Activated naive CD4-positive, alpha-beta T cell treated with anti-CD3 and anti-CD28 coated beads, Interleukin-2, amount 50 U/mL, for 72 hours (primary cell): ENCODE measurements at regions not wholly inside any gene's neighbourhood (a gene's known extent, or its start where the extent isn't known, plus 50 kb on each side); places are given as distances from the start of the nearest gene placed in this dataset.
"Not testable (repeated sequence)": the region's sequence is repeated elsewhere in the genome, so short reads cannot be mapped to it uniquely, and the experiment has no call there.

Experiments used
- ATAC-seq, 2 donors: fragments of 150-1000 bp; cut with Tn5 transposase; 2 replicates each; pipeline ENCODE4 v1.10.0; 2021; ENCODE audit warnings: mild to moderate bottlenecking in 2 of 2, moderate library complexity in 2 of 2
- DNase-seq, 2 donors: peaks; one replicate each; pipeline ENCODE4 v3.0.0; 2021 to 2022; ENCODE audit warnings: low spot score in 2 of 2
- H3K27ac Mint-ChIP-seq, 2 donors: one replicate each; pipeline ENCODE4 v1.8.0; 2022; ENCODE audit warnings: mild to moderate bottlenecking in 2 of 2, mixed read lengths in 2 of 2
- H3K36me3 Mint-ChIP-seq, 2 donors: one replicate each; pipeline ENCODE4 v1.8.0; 2022; ENCODE audit warnings: mixed read lengths in 2 of 2
- H3K9me3 Mint-ChIP-seq, 2 donors: one replicate each; pipeline ENCODE4 v1.8.0; 2022; ENCODE audit warnings: mixed read lengths in 2 of 2

DNA sequence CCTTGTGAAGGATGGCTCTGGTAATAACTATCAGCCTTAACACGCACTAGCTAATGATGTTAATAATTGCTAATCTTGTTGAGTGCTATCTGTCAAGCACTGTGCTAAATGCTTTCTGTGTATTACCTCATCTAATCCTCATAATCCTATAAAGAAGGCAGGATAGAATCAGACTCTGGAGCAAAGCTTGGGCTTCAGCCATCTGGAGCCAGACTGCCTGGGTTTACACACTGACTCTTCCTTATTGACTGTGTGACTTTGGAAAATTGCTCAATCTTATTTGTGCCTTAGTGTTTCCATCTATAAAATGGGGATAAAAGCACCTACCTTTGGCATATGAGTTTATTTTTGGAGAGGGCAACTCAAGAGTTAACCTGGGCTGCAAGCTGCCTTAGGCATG is 216.1 kb downstream of the NUF2 start:
- DNase-seq (no peak), ATAC-seq (no peak)
- H3K36me3 Mint-ChIP-seq, result no peaks in the 10 kb centered on the region
- no peaks in the 10 kb centered on the region for H3K9me3 Mint-ChIP-seq
- no peak overlapping the region for H3K27ac Mint-ChIP-seq

DNA sequence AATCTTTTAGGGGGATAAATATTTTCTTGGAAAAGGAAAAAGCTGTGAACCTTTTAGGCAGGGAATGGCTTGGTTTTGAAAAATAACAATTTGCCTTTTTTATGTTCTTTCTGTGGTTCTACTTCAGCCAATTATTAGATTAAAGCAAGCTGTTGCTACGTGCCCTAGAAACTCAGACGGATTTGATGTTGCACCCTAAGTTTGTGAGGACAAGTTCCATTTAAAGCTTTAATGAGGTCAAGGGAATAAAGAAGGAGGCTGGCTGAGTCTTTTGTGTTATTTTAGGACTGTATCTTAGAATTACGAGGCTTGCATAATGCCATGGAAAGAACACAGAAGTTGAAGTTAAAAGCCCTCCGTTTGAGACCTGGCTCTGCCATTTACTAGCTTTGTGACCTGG is 216.9 kb downstream of the NUF2 start:
- no peak for DNase-seq
- Mint-ChIP-seq H3K36me3 (no peaks in the 10 kb centered on the region), H3K9me3 (no peaks in the 10 kb centered on the region), H3K27ac (no peak overlapping the region)
- no peak for ATAC-seq

DNA sequence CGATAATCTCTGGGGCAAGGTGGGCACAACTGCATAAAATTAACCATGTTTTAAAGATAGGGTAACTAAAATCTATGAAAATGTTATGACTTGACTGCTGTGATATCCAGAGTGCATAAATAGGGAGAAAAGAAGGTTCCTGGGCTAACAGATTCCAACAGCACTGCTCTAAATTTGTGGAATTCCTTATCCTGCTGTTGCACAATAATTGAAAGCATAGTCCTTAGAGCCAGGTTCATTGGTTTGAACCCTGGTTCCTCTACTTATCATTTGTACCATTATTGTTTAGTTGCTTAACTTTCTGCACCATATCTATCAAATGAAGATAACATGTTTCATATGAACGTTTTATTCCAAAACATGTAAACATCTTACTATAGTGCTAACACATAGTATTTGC is 219.0 kb downstream of the NUF2 start:
- Mint-ChIP-seq H3K27ac (no peak overlapping the region), H3K9me3 (no peaks in the 10 kb centered on the region), H3K36me3 (no peaks in the 10 kb centered on the region)
- no peak for ATAC-seq
- no peak for DNase-seq

DNA sequence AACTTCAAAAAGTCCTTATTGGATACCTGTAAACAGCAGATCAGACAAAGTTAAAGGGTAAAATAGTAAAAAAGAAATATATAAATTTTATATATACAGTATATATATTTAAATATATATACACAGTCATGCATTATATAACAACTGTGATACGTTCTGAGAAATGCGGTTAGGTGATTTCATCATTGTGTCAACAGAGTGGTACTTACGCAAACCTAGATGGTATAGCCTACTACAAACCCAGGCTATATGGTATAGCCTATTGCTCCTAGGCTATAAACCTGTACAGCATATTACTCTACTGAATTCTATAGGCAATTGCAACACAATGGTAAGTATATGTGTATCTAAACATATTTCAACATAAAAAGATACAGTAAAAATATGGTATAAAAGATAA is 222.7 kb downstream of the NUF2 start:
- ATAC-seq (no peak), DNase-seq (no peak)
- no peak overlapping the region for H3K27ac Mint-ChIP-seq
- H3K36me3 Mint-ChIP-seq, result no peaks in the 10 kb centered on the region
- peaks cover 0 to 7% of the 10 kb centered on the region in 2 donors for H3K9me3 Mint-ChIP-seq

DNA sequence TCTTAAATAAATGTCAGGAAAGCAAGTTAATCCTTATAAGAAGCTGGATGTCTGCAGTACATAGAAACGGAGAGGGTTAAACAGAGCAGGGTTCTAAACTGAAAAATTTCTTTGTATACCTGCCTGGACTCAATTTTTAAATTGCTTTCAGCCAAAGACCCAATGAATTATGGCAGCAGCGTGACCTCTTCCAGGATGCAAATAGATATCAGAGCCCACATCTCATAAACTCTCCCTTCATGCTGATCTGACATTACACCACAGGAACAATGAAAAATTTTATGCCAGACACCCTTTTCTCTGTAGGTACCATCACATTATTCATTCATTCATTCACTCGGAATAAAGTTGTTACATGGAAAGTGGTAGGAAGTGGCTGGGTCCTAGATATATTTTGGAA is 236.4 kb downstream of the NUF2 start:
- no peaks in the 10 kb centered on the region for H3K36me3 Mint-ChIP-seq
- no peak for ATAC-seq
- no peak overlapping the region for H3K27ac Mint-ChIP-seq
- DNase-seq, result no peak
- H3K9me3 Mint-ChIP-seq, result peaks cover 8 to 10% of the 10 kb centered on the region in 2 donors

DNA sequence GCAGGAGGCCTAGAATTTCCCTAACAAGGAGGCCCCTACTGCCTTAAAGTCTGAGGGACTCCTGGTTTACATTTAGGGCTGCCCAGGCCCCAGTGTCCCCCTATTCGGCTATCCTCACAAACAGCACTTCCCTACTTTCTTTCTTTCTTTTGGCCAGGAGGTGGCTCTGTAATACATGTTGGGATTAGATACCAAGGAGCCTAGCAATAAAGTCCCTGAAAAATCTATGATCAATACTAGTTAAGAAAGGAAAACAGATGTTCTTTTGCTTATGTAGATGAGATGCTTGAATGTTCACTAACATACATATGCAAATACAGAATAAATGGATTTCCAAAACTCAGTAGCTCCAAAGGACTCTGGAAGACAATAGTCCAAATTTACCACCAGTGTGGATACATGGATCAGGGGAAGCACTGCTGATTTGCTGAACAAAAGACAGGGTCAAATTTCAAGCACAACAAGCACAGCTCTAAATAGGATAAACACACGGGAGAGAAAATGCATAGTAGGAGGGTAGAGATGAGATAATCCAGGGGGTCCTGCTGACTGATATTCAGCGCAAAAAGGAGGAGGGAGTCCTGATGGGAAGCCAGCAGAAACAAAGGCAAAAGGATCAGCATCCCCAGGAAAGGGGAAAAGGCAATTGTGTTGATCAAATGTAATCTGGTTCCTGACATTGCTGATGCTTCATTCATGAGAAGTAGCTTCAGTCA is 240.0 kb downstream of the NUF2 start:
- Mint-ChIP-seq H3K36me3 (no peaks in the 10 kb centered on the region), H3K27ac (no peak overlapping the region), H3K9me3 (peaks cover 0 to 4% of the 10 kb centered on the region in 2 donors)
- DNase-seq, result no peak
- no peak for ATAC-seq

DNA sequence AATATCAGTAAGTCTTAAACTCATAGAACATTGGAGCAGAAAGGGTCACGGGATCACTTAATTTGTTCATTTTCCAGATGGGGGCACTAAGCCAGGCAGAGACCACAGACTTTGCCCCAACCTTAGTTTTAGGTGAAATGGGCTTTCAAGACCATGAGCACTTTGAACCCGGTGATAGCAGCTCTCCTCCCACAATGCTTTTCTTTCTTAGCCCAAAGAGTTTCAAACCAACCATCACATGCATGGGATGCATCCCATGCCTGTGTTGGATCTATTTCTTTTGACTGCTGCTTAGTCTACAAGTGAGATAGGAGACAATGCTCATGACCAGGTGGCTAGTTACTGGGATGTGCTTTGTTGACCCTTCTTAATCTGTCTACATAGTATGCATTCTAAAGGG is 240.6 kb downstream of the NUF2 start:
- H3K36me3 Mint-ChIP-seq, result no peaks in the 10 kb centered on the region
- H3K27ac Mint-ChIP-seq, result no peak overlapping the region
- ATAC-seq (no peak), DNase-seq (no peak)
- peaks cover 0 to 4% of the 10 kb centered on the region in 2 donors for H3K9me3 Mint-ChIP-seq

DNA sequence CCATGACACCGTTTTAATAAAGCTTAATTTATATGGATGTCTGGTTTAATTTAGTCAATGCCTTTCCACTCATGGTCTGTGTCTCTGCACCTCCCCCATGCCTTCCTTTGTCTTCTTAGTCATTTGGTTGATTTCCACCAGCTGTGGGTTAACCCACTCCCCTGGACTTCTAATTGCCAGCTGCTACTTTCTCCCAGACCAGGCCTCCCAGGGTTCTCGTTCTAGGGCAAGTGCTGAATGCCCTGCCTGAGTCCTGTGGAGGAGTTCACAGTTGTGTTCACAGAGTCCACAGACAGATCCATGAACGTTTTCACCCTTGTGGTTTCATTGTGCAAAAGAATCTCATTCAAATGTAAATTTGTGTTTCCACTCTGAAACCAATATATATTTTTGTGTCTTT is 243.4 kb downstream of the NUF2 start:
- no peak for DNase-seq
- H3K27ac Mint-ChIP-seq, result no peak overlapping the region
- H3K36me3 Mint-ChIP-seq, result no peaks in the 10 kb centered on the region
- peaks cover 0 to 4% of the 10 kb centered on the region in 2 donors for H3K9me3 Mint-ChIP-seq
- no peak for ATAC-seq

DNA sequence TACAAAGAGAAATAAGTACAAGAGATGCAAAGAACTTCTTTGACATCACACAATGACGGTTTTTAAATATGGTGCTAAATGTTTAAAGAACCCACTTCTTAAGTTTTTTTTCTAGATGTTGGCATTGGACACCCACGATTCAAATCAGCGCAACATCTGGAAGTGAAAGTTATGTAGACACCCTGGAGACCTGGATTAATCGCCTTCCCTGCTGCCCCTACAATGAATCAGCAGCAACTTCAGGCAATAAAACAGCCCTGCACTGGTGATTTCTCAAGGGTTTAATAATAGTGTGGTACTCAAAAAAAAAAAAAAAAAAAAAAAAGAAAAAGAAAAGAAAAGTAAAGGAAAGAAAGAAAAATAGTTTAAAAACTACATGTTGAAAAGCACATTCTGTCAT is 248.3 kb downstream of the NUF2 start:
- Mint-ChIP-seq H3K9me3 (peaks cover 0 to 3% of the 10 kb centered on the region in 2 donors), H3K27ac (no peak overlapping the region), H3K36me3 (no peaks in the 10 kb centered on the region)
- ATAC-seq, result no peak
- DNase-seq, result no peak

DNA sequence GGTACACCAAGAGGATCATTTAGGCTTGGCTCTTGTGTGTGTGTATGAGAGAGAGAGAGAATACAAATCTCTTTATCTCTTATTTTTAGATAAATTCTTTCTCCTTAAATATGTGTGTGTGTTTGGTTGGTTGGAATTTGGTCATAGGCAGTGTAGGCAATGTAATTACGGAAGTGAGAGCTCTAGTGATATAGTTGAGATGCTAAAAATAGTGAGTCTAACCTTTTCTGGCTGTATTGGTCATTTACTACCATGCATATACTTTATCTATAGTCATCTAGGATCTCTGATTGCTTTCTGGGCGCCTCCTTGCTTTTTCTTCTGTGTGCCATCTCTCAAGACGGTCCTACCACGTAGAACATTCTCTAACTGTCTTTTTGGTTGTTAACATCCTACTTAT is 250.2 kb downstream of the NUF2 start:
- H3K27ac Mint-ChIP-seq, result no peak overlapping the region
- H3K9me3 Mint-ChIP-seq, result peaks cover 0 to 3% of the 10 kb centered on the region in 2 donors
- no peak for DNase-seq
- no peak for ATAC-seq
- no peaks in the 10 kb centered on the region for H3K36me3 Mint-ChIP-seq

DNA sequence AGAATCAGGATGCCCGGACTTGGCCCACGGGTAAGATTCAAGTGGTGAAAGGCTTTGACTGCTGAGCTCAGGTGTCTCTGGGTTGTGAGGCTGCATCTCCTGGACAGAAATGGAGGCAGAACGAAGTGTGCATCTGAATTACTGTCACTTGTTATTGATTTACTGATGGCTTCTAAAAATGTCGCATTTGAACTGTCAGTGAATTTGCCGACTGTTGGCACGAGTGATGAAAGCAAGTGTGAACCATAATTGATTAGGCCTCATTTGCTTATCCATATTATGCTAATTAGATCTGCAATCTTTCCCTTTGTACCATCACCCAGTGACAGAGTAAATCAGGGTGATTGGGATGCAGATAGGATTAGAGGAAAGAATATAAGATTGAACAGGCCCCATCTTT is 252.4 kb downstream of the NUF2 start:
- Mint-ChIP-seq H3K9me3 (peaks cover 0 to 3% of the 10 kb centered on the region in 2 donors), H3K27ac (no peak overlapping the region), H3K36me3 (no peaks in the 10 kb centered on the region)
- no peak for DNase-seq
- ATAC-seq, result no peak

DNA sequence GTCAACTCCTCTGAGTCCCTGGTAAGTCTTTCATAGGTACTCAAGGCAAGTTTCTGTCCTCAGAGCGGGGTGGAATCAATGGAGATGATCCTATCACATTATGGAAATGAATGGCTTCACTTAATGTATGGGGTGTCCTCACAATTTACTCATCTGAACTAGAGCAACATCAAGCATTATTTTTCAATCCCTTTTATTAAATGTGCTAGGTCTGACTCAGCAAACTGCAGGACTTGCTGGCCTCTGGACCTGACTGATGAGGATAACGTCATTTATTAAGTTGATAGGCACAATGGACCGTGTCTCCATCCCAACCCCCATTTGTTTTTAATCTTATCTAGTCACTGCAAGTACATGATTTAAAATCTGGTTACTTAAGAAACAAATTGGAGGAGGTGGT is 259.2 kb downstream of the NUF2 start:
- no peak for ATAC-seq
- H3K27ac Mint-ChIP-seq, result no peak overlapping the region
- no peak for DNase-seq
- peaks cover 0 to 3% of the 10 kb centered on the region in 2 donors for H3K9me3 Mint-ChIP-seq
- H3K36me3 Mint-ChIP-seq, result no peaks in the 10 kb centered on the region

DNA sequence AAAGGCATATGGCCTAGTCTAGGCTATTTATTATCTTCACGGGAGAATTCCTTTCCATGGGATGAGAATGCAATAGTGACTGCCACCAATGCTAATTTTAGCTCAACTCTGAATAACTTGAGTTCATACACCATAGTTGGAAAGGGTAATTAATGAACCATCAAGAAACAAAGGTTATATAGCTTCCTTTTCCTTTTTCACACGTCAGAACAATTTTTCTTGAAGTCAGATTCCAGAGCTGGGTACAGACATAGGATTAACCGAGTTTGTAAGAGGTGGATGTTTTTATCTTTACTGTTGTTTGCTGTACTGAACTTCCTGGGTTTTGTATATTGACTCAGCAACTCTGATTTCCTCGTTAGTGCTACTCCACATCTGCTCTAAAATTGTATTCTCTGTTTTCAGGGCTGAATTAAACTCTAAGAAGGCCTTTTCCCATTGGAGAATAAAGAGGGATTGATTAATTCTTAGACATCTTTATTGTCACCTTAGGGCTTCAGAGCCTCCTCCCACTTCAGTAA is 262.0 kb downstream of the NUF2 start:
- DNase-seq, result no peak
- ATAC-seq, result no peak
- no peak overlapping the region for H3K27ac Mint-ChIP-seq
- H3K9me3 Mint-ChIP-seq, result peaks cover 0 to 3% of the 10 kb centered on the region in 2 donors
- H3K36me3 Mint-ChIP-seq, result no peaks in the 10 kb centered on the region

DNA sequence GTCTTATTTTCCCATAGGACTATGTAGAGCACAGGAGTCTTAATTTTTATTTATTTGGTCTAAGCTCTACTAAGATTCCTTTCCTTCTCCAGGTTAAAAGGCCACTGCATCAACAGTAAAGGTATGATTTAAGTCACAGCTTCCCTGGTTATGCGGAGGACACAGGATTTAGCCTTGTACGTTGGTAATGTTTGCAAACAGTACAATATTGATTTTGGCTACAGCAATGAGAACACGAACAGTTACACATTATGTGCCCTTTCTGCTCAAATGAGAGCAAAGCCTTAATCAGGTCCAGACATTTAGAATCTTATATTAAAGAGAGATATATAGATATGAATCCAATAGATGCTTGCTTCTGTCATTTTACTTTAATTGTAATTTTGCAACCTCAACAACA is 264.0 kb downstream of the NUF2 start:
- peaks cover 3 to 8% of the 10 kb centered on the region in 2 donors for H3K9me3 Mint-ChIP-seq
- ATAC-seq (no peak), DNase-seq (no peak)
- H3K27ac Mint-ChIP-seq, result no peak overlapping the region
- no peaks in the 10 kb centered on the region for H3K36me3 Mint-ChIP-seq

DNA sequence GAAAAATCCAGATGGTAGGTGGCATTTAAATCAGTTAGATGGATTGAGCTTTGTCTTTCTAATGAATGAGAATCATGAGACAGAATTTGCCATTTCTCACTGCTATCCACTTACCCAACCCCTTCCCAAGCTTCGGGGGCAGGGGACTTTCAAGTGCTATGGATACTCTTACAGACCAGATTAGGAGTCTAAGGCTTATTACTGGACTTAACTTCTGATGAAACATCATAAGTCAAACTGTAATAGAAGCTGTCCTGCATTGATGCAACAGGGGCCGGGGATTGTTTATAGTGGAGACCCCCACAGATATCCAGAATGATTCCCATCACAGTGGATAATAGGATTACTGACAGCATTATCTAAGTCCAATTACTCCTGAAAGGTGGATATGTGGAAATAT is 267.0 kb downstream of the NUF2 start:
- ATAC-seq (no peak), DNase-seq (no peak)
- H3K36me3 Mint-ChIP-seq, result peaks cover 9 to 13% of the 10 kb centered on the region in 2 donors
- peaks cover 13 to 25% of the 10 kb centered on the region in 2 donors for H3K9me3 Mint-ChIP-seq
- H3K27ac Mint-ChIP-seq, result no peak overlapping the region

DNA sequence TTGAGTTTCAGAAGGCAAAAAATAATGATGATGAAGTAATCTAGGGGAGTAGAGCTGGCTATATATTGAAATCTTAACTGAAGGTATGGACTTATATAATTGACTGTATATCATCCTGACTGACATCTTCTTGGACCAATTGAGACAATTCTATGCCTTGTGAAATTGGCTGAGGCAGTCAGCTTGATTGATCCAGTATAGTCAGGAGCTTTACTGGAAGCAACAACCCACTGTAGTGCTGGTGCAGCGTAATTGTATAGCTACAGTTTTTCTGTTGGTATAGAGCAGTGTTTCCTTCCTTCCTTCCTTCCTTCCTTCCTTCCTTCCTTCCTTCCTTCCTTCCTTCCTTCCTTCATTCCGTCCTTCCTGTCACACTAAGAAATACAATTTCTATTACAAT is 268.0 kb downstream of the NUF2 start:
- H3K27ac Mint-ChIP-seq, result no peak overlapping the region
- peaks cover 9 to 13% of the 10 kb centered on the region in 2 donors for H3K36me3 Mint-ChIP-seq
- peaks cover 13 to 25% of the 10 kb centered on the region in 2 donors for H3K9me3 Mint-ChIP-seq
- ATAC-seq (no peak), DNase-seq (no peak)

DNA sequence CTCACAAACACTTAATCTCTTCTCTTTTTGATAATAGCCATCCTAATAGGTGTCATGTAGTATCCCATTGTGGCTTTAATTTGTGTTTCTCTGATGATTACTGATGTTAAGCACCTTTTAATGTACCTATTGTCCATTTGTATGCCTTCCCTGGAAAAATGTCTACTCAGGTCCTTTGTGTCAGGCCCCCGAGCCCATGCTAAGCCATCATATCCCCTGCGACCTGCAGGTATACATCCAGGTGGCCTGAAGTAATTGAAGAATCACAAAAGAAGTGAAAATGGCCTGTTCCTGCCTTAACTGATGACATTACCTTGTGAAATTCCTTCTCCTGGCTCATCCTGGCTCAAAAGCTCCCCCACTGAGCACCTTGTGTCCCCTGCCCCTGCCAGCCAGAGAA is 269.4 kb downstream of the NUF2 start:
- ATAC-seq, H3K27ac Mint-ChIP-seq, DNase-seq: not testable (repeated sequence)
- Mint-ChIP-seq H3K9me3 (peaks cover 13 to 25% of the 10 kb centered on the region in 2 donors), H3K36me3 (peaks cover 9 to 13% of the 10 kb centered on the region in 2 donors)

DNA sequence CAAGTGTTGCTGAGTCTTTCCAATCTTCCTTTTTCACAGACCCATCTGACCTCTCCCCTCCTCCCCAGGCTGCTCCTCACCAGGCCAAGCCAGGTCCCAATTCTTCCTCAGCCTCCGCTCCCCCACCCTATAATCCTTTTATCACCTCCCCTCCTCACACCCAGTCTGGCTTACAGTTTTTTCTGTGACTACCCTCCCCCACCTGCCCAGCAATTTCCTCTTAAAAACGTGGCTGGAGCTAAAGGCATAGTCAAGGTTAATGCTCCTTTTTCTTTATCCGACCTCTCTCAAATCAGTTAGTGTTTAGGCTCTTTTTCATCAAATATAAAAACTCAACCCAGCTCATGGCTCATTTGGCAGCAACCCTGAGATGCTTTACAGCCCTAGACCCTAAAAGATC is 270.9 kb downstream of the NUF2 start:
- not testable (repeated sequence) for ATAC-seq, H3K27ac Mint-ChIP-seq, DNase-seq
- peaks cover 9 to 13% of the 10 kb centered on the region in 2 donors for H3K36me3 Mint-ChIP-seq
- peaks cover 13 to 25% of the 10 kb centered on the region in 2 donors for H3K9me3 Mint-ChIP-seq
